DND-41 (cell line): ENCODE measurements at regions not wholly inside any gene's neighbourhood (a gene's known extent, or its start where the extent isn't known, plus 50 kb on each side); places are given as distances from the start of the nearest gene placed in this dataset.

ENCODE experiments used
- ATAC-seq: fragments of 200-7000 bp; cut with Tn5 transposase; 3 replicates; pipeline ENCODE4 v1.9.1; 2021; ENCODE audit warnings: low read depth; ENCODE audit not compliant: insufficient read depth
- DNase-seq: peaks from one replicate; pipeline ENCODE4 v3.0.0-alpha.2; 2020
- H2AFZ ChIP-seq: 2 replicates; pipeline ENCODE4 v1.6.0; 2012; ENCODE audit warnings: low read depth, low read length
- H3K27ac ChIP-seq: 2 replicates; pipeline ENCODE4 v1.5.1; 2012; ENCODE audit warnings: low read length, inconsistent platforms
- H3K27me3 ChIP-seq: fragments of 200-600 bp; sonication (generic); 2 replicates; pipeline ENCODE4 v1.6.0; 2012; ENCODE audit warnings: low read length, mild to moderate bottlenecking, inconsistent platforms; ENCODE audit not compliant: insufficient read depth, poor library complexity
- H3K36me3 ChIP-seq: 2 replicates; pipeline ENCODE4 v1.5.1; 2012; ENCODE audit warnings: low read length, inconsistent platforms; ENCODE audit not compliant: insufficient read depth
- H3K4me1 ChIP-seq: 2 replicates; pipeline ENCODE4 v1.5.1; 2012; ENCODE audit warnings: mild to moderate bottlenecking, low read length; ENCODE audit not compliant: insufficient read depth
- H3K4me2 ChIP-seq: 2 replicates; pipeline ENCODE4 v1.6.0; 2012; ENCODE audit warnings: mild to moderate bottlenecking, moderate library complexity, low read length, inconsistent platforms; ENCODE audit not compliant: insufficient read depth
- H3K4me3 ChIP-seq, 2 experiments: fragments of 200-600 bp in 1 of 2; shearing (Covaris generic) in 1 of 2; 2 replicates each; pipeline ENCODE4 v1.5.1; 2012 to 2016; ENCODE audit warnings: inconsistent platforms in 2 of 2, low read length in 2 of 2, mild to moderate bottlenecking in 2 of 2, low read depth in 1 of 2, moderate library complexity in 1 of 2
- H3K79me2 ChIP-seq: 2 replicates; pipeline ENCODE4 v1.6.0; 2012; ENCODE audit warnings: low read length, inconsistent platforms; ENCODE audit not compliant: insufficient read depth
- H3K9ac ChIP-seq: 2 replicates; pipeline ENCODE4 v1.6.0; 2012; ENCODE audit warnings: low read depth, mild to moderate bottlenecking, inconsistent platforms, low read length, moderate library complexity
- H3K9me3 ChIP-seq: 2 replicates; pipeline ENCODE4 v1.5.1; 2012; ENCODE audit warnings: low read length, moderate library complexity, mild to moderate bottlenecking, inconsistent platforms; ENCODE audit not compliant: insufficient read depth, severe bottlenecking
- H4K20me1 ChIP-seq: 2 replicates; pipeline ENCODE4 v1.6.0; 2012; ENCODE audit warnings: low read length; ENCODE audit not compliant: insufficient read depth
- EZH2 ChIP-seq: IDR thresholded peaks from 3 replicates; pipeline ENCODE4 v1.6.1; 2012; ENCODE audit warnings: borderline replicate concordance, low read depth, mild to moderate bottlenecking, moderate library complexity, low read length, inconsistent platforms; ENCODE audit not compliant: severe bottlenecking
- TF ChIP-seq, protein P1 (sequence below): IDR thresholded peaks from 2 replicates; pipeline ENCODE4 v1.5.1; 2012; ENCODE audit warnings: borderline replicate concordance, low read length, moderate library complexity, mild to moderate bottlenecking; ENCODE audit not compliant: poor library complexity, severe bottlenecking; ENCODE audit errors: extremely low read depth

DNA sequence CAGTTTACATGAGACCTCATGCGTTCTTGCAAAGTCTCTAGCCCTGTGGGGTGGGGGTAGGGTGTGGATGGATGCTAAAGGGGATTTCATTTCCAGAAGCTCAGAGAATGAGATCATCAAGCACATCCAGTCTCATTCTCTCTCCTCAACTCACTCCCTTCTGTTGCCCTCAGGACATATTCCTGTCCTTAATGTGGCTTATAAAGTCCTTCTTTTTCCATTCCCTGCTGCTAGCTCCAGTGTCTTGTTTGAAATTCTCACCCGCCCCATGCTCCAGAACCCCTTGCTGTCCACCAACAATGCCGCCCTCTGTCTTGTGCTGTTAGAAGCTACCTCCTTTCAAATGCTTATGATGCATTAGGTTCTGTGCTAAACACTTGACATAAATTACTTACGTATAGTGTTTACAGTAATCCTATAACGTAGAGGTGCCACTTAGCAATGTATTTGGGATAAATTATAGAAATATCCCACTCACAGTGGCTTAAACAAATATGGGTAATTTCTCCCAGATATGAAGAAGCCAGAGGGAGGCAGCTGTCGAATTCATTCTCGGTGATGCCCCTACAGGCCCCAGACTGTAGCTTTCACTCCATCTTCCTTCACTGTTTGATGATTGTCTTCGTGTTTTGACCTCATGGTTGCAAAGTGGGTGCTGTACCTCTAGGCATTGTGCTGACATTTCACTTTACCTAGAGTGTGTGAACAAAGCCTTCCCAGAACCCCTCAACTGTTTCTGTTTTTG lies 273.1 kb upstream of the TBL1XR1 start:
- no peaks in the 10 kb centered on the region for H3K36me3 ChIP-seq

GRCh38 chr3:177471733-177472480 lies 274.6 kb upstream of the TBL1XR1 start:
- H3K4me2 ChIP-seq: no peak overlapping the region
- no peak for TF ChIP-seq EZH2
- TF ChIP-seq, protein P1, sequence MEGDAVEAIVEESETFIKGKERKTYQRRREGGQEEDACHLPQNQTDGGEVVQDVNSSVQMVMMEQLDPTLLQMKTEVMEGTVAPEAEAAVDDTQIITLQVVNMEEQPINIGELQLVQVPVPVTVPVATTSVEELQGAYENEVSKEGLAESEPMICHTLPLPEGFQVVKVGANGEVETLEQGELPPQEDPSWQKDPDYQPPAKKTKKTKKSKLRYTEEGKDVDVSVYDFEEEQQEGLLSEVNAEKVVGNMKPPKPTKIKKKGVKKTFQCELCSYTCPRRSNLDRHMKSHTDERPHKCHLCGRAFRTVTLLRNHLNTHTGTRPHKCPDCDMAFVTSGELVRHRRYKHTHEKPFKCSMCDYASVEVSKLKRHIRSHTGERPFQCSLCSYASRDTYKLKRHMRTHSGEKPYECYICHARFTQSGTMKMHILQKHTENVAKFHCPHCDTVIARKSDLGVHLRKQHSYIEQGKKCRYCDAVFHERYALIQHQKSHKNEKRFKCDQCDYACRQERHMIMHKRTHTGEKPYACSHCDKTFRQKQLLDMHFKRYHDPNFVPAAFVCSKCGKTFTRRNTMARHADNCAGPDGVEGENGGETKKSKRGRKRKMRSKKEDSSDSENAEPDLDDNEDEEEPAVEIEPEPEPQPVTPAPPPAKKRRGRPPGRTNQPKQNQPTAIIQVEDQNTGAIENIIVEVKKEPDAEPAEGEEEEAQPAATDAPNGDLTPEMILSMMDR: no peak

More for the DNA sequence above, 273.1 kb upstream of the TBL1XR1 start:
- DNase-seq: no peak
- Histone ChIP-seq H3K9me3 (no peaks in the 10 kb centered on the region), H3K79me2 (no peaks in the 10 kb centered on the region), H3K4me2 (no peak overlapping the region), H2AFZ (no peak overlapping the region), H3K27ac (no peak overlapping the region), H3K27me3 (no peaks in the 10 kb centered on the region), H4K20me1 (no peaks in the 10 kb centered on the region), H3K4me1 (no peaks in the 10 kb centered on the region), H3K9ac (no peak overlapping the region), H3K4me3 (no peak overlapping the region)
- TF ChIP-seq, protein P1: no peak
- no peak for TF ChIP-seq EZH2
- no peak for ATAC-seq

GRCh38 chr3:177473184-177473583 lies 275.9 kb upstream of the TBL1XR1 start:
- H3K4me3 ChIP-seq: no peak overlapping the region
- no peaks in the 10 kb centered on the region for H3K4me1 ChIP-seq
- no peak overlapping the region for H3K27ac ChIP-seq
- DNase-seq: no peak
- H3K36me3 ChIP-seq: no peaks in the 10 kb centered on the region
- no peak overlapping the region for H3K4me2 ChIP-seq
- no peaks in the 10 kb centered on the region for H3K79me2 ChIP-seq
- TF ChIP-seq EZH2: no peak
- TF ChIP-seq, protein P1: no peak
- H2AFZ ChIP-seq: no peak overlapping the region
- no peak overlapping the region for H3K9ac ChIP-seq
- no peak for ATAC-seq
- H4K20me1 ChIP-seq: no peaks in the 10 kb centered on the region
- no peaks in the 10 kb centered on the region for H3K9me3 ChIP-seq
- no peaks in the 10 kb centered on the region for H3K27me3 ChIP-seq

More at GRCh38 chr3:177471733-177472480, 274.6 kb upstream of the TBL1XR1 start:
- H3K36me3 ChIP-seq: no peaks in the 10 kb centered on the region
- no peaks in the 10 kb centered on the region for H4K20me1 ChIP-seq
- no peak for ATAC-seq
- no peak overlapping the region for H3K4me3 ChIP-seq
- H3K79me2 ChIP-seq: no peaks in the 10 kb centered on the region
- no peaks in the 10 kb centered on the region for H3K9me3 ChIP-seq
- H3K27ac ChIP-seq: no peak overlapping the region
- no peak overlapping the region for H3K9ac ChIP-seq
- no peaks in the 10 kb centered on the region for H3K4me1 ChIP-seq
- no peak overlapping the region for H2AFZ ChIP-seq
- H3K27me3 ChIP-seq: no peaks in the 10 kb centered on the region
- DNase-seq: no peak
